Osteocyte (in vitro differentiated cells): ENCODE measurements at regions not wholly inside any gene's neighbourhood (a gene's known extent, or its start where the extent isn't known, plus 50 kb on each side); places are given as distances from the start of the nearest gene placed in this dataset.

ENCODE experiments used
- DNase-seq: peaks from one replicate; pipeline ENCODE4 v3.0.0; 2021; ENCODE audit warnings: mixed read lengths; ENCODE audit not compliant: unreplicated experiment; ENCODE audit errors: extremely low spot score
- H3K27ac Mint-ChIP-seq: one replicate; pipeline ENCODE4 v1.8.0; 2021; ENCODE audit warnings: mild to moderate bottlenecking, mixed read lengths; ENCODE audit not compliant: unreplicated experiment
- H3K27me3 Mint-ChIP-seq: one replicate; pipeline ENCODE4 v1.8.0; 2021; ENCODE audit warnings: mixed read lengths; ENCODE audit not compliant: unreplicated experiment
- H3K36me3 Mint-ChIP-seq: one replicate; pipeline ENCODE4 v1.8.0; 2021; ENCODE audit warnings: mixed read lengths; ENCODE audit not compliant: unreplicated experiment
- H3K4me1 Mint-ChIP-seq: one replicate; pipeline ENCODE4 v1.8.0; 2021; ENCODE audit warnings: mixed read lengths; ENCODE audit not compliant: unreplicated experiment
- H3K4me3 Mint-ChIP-seq: one replicate; pipeline ENCODE4 v1.8.0; 2021; ENCODE audit warnings: mild to moderate bottlenecking, moderate library complexity, mixed read lengths; ENCODE audit not compliant: unreplicated experiment
- H3K9me3 Mint-ChIP-seq: one replicate; pipeline ENCODE4 v1.8.0; 2021; ENCODE audit warnings: mixed read lengths; ENCODE audit not compliant: unreplicated experiment
- TF ChIP-seq, protein P1 (sequence below): fragments of 200-600 bp; sonication (generic); IDR thresholded peaks from 2 replicates; pipeline ENCODE4 v1.5.0; 2021; ENCODE audit warnings: antibody characterized with exemption, mild to moderate bottlenecking, moderate library complexity

DNA sequence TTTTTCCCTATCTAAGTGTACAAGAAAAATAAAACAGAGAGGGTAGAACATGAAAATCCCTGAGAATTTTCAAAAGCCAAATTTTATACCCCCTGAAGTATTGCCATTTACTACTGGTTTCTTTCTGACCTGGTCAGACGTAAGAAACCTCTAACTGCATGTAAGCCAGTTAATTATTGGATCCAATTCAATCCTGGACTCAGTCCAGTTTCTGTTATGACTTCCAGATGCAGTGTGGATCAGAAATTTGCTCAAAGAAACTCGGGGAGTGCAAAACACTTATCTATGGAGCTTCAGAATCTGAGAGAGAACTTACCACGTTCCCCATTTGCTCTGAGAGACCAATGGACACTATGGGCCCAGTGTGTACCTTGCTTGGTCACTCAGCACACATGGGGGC lies 383.5 kb downstream of the KLHL4 start:
- no peaks in the 10 kb centered on the region for H3K27me3 Mint-ChIP-seq
- TF ChIP-seq, protein P1, sequence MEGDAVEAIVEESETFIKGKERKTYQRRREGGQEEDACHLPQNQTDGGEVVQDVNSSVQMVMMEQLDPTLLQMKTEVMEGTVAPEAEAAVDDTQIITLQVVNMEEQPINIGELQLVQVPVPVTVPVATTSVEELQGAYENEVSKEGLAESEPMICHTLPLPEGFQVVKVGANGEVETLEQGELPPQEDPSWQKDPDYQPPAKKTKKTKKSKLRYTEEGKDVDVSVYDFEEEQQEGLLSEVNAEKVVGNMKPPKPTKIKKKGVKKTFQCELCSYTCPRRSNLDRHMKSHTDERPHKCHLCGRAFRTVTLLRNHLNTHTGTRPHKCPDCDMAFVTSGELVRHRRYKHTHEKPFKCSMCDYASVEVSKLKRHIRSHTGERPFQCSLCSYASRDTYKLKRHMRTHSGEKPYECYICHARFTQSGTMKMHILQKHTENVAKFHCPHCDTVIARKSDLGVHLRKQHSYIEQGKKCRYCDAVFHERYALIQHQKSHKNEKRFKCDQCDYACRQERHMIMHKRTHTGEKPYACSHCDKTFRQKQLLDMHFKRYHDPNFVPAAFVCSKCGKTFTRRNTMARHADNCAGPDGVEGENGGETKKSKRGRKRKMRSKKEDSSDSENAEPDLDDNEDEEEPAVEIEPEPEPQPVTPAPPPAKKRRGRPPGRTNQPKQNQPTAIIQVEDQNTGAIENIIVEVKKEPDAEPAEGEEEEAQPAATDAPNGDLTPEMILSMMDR: no peak
- no peaks in the 10 kb centered on the region for H3K36me3 Mint-ChIP-seq
- no peak overlapping the region for H3K4me3 Mint-ChIP-seq
- no peaks in the 10 kb centered on the region for H3K4me1 Mint-ChIP-seq
- H3K27ac Mint-ChIP-seq: no peak overlapping the region
- H3K9me3 Mint-ChIP-seq: peaks cover 12% of the 10 kb centered on the region
- DNase-seq: no peak

DNA sequence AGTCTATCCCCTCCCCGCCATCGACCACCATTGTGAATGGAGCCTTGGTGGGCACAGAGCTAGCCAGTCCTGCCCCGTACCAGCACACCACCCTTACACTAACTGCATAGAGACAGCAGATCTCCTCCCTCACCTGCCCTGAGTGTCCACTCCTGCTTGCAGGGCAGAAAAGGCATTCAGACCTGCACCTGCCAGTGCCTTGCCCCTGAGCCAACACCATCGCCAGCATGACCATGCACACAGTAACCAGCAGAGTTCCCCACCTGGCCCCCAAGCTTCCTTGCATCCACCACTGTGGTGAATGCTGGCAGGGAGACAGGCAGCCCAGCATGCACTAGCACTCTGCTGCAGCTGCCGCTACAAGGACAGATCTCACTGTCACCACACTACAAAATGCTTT lies 397.1 kb downstream of the KLHL4 start:
- TF ChIP-seq, protein P1: no peak
- Mint-ChIP-seq H3K4me3 (no peak overlapping the region), H3K36me3 (no peaks in the 10 kb centered on the region)

DNA sequence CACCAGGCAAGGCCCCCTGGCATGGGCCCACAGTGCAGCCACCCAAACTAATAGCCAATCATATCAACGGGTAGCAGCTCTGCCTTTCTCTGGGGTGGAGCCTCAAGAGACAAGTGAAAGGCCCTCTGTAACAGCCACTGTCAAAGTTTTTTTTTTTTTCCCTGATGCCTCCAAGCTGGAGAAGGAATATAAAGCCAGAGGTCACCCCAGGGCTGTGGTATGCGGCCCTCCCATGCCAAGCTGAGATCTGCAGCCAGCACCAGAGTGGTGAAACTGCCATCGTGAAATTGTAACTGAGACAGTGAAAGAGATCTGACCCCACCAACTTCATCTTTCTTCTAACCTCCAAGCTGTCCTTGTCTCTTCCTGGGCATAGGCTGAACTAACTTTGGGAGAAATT lies 407.0 kb downstream of the KLHL4 start:
- peaks cover 37% of the 10 kb centered on the region for H3K9me3 Mint-ChIP-seq

More for the DNA sequence above, 397.1 kb downstream of the KLHL4 start:
- Mint-ChIP-seq H3K27me3 (no peaks in the 10 kb centered on the region), H3K4me1 (no peaks in the 10 kb centered on the region), H3K27ac (no peak overlapping the region), H3K9me3 (peaks cover 19% of the 10 kb centered on the region)
- DNase-seq: no peak

DNA sequence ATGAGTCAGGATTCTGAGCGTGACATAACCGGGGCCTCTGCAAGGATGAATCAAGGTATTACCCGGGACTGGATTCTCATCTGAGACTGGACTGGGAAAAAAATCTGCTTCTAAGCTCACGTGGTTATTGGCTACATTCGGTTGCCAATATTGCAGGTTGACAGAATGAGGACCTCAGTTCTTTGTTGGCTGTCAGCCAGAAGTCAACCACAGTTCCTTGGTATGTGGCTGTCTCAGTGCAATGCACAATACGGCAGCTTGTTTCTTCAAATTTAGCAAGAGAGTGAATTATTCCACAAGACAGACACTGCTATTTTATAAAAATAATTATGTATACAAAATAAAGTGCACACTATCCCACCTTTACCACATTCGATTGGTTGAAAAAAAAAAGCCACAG lies 424.2 kb downstream of the KLHL4 start:
- Mint-ChIP-seq H3K27me3 (no peaks in the 10 kb centered on the region), H3K36me3 (no peaks in the 10 kb centered on the region)

More for the DNA sequence above, 407.0 kb downstream of the KLHL4 start:
- no peaks in the 10 kb centered on the region for H3K27me3 Mint-ChIP-seq
- no peak overlapping the region for H3K4me3 Mint-ChIP-seq
- no peak for DNase-seq
- no peak overlapping the region for H3K27ac Mint-ChIP-seq
- TF ChIP-seq, protein P1: no peak
- no peaks in the 10 kb centered on the region for H3K4me1 Mint-ChIP-seq
- H3K36me3 Mint-ChIP-seq: no peaks in the 10 kb centered on the region

DNA sequence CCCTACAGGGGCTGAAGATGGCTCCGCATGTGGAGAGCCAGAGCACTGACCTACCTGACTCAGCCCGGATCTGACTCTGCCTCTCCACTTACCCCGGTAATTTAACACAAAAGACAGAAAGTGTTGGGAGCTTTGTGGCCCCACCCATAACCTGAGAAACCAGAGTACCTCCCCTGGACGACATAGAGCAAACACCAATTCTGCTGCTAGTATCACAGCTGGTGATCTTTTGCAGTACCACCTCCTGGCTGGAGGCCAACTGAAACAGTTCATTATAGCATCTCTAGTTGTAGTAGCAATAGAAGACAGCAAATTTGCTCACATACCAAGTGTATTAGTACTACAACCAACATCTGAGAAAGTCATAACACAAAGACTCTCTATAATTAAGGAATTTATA lies 443.9 kb downstream of the KLHL4 start:
- Mint-ChIP-seq H3K27ac (no peak overlapping the region), H3K36me3 (no peaks in the 10 kb centered on the region), H3K4me3 (no peak overlapping the region), H3K27me3 (no peaks in the 10 kb centered on the region), H3K4me1 (no peaks in the 10 kb centered on the region), H3K9me3 (no peaks in the 10 kb centered on the region)
- TF ChIP-seq, protein P1: no peak
- no peak for DNase-seq

More for the DNA sequence above, 424.2 kb downstream of the KLHL4 start:
- Mint-ChIP-seq H3K27ac (no peak overlapping the region), H3K9me3 (peaks cover 51% of the 10 kb centered on the region), H3K4me3 (no peak overlapping the region), H3K4me1 (no peaks in the 10 kb centered on the region)
- no peak for DNase-seq
- TF ChIP-seq, protein P1: no peak
